Left cardiac atrium (tissue), 4 donors: ENCODE measurements at regions not wholly inside any gene's neighbourhood (a gene's known extent, or its start where the extent isn't known, plus 50 kb on each side); places are given as distances from the start of the nearest gene placed in this dataset.
"Not testable (repeated sequence)": the region's sequence is repeated elsewhere in the genome, so short reads cannot be mapped to it uniquely, and the experiment has no call there.

Experiments used
- ATAC-seq, 2 donors: fragments of 200-7000 bp; cut with Tn5 transposase; one replicate each; pipeline ENCODE4 v1.9.1; 2020; ENCODE audit warnings: mild to moderate bottlenecking in 2 of 2, moderate library complexity in 2 of 2
- DNase-seq: peaks from one replicate; pipeline ENCODE4 v3.0.0-alpha.2; 2020
- intact Hi-C, 2 donors: fragments of 100-400 bp; cut with DNase I; formaldehyde crosslinking; loops; one replicate each; pipeline versions ENCODE4 v1.14.1 to v1.15.1; 2022 to 2023
- donor health status: DM: no; HTN: yes; CAD: no.
- donor health status: DM: no; HTN: yes; CAD: no; lungs with severe emphysema.
- donor health status: DM: yes; HTN: yes; CAD: no.
- donor health status: Dilated cardiomyopathy.

- DNase-seq (no peak), ATAC-seq (no peak)
- intact Hi-C loops: no loop called here
Measured at GRCh38 chr12:38384816-38385378, 68.3 kb downstream of the ALG10B start.

- no peak for DNase-seq
- intact Hi-C loops: no loop called here
Measured at GRCh38 chr12:38385486-38385885, 68.9 kb downstream of the ALG10B start.

GRCh38 chr12:38386205-38386985, 69.8 kb downstream of the ALG10B start:
- intact Hi-C loops: no loop called here
- ATAC-seq: no peak
- DNase-seq: no peak

More at GRCh38 chr12:38385486-38385885, 68.9 kb downstream of the ALG10B start:
- no peak for ATAC-seq

- ATAC-seq (no peak), DNase-seq (no peak)
- intact Hi-C loops: no loop called here
Measured at GRCh38 chr12:38389614-38390013, 73.0 kb downstream of the ALG10B start.

GRCh38 chr12:38391007-38391406, 74.4 kb downstream of the ALG10B start:
- no peak for ATAC-seq
- intact Hi-C loops: no loop called here

GRCh38 chr12:38392554-38393144, 76.1 kb downstream of the ALG10B start:
- no peak for ATAC-seq
- no peak for DNase-seq
- intact Hi-C loops: no loop called here

More at GRCh38 chr12:38391007-38391406, 74.4 kb downstream of the ALG10B start:
- DNase-seq: no peak

GRCh38 chr12:38399711-38400206, 83.2 kb downstream of the ALG10B start:
- ATAC-seq: no peak
- intact Hi-C loops: no loop called here
- DNase-seq: no peak

GRCh38 chr12:38402811-38403210, 86.2 kb downstream of the ALG10B start:
- intact Hi-C loops: no loop called here
- no peak for DNase-seq
- no peak for ATAC-seq

GRCh38 chr12:38409511-38409910, 92.9 kb downstream of the ALG10B start:
- DNase-seq: no peak
- intact Hi-C loops: no loop called here
- ATAC-seq: no peak

GRCh38 chr12:38411426-38411825, 94.9 kb downstream of the ALG10B start:
- no peak for ATAC-seq
- intact Hi-C loops: no loop called here
- DNase-seq: no peak

GRCh38 chr12:38411946-38412345, 95.4 kb downstream of the ALG10B start:
- intact Hi-C loops: no loop called here
- no peak for ATAC-seq

GRCh38 chr12:38417101-38417500, 100.5 kb downstream of the ALG10B start:
- DNase-seq (no peak), ATAC-seq (no peak)
- intact Hi-C loops: no loop called here

More at GRCh38 chr12:38411946-38412345, 95.4 kb downstream of the ALG10B start:
- DNase-seq: no peak

- no peak for DNase-seq
- intact Hi-C loops: no loop called here
- no peak for ATAC-seq
Measured at GRCh38 chr12:38424436-38424835, 107.9 kb downstream of the ALG10B start.

GRCh38 chr12:38427442-38427841, 110.9 kb downstream of the ALG10B start:
- ATAC-seq: no peak
- intact Hi-C loops: no loop called here
- no peak for DNase-seq

GRCh38 chr12:38431921-38432320, 115.3 kb downstream of the ALG10B start:
- ATAC-seq: no peak
- intact Hi-C loops: no loop called here
- DNase-seq: no peak

GRCh38 chr12:38441871-38442281, 125.3 kb downstream of the ALG10B start:
- DNase-seq, intact Hi-C loops, ATAC-seq: not testable (repeated sequence)

GRCh38 chr12:38445040-38445439, 128.5 kb downstream of the ALG10B start:
- ATAC-seq (no peak), DNase-seq (no peak)
- intact Hi-C loops: no loop called here

- intact Hi-C loops: no loop called here
- no peak for ATAC-seq
Measured at GRCh38 chr12:38448991-38449390, 132.4 kb downstream of the ALG10B start.

GRCh38 chr12:38456537-38457120, 140.1 kb downstream of the ALG10B start:
- DNase-seq (no peak), ATAC-seq (no peak)
- intact Hi-C loops: no loop called here

More at GRCh38 chr12:38448991-38449390, 132.4 kb downstream of the ALG10B start:
- DNase-seq: no peak

- no peak for DNase-seq
- intact Hi-C loops: no loop called here
- ATAC-seq: no peak
Measured at GRCh38 chr12:38465020-38465419, 148.4 kb downstream of the ALG10B start.
